GM21390 (cell line): ENCODE measurements at regions not wholly inside any gene's neighbourhood (a gene's known extent, or its start where the extent isn't known, plus 50 kb on each side); places are given as distances from the start of the nearest gene placed in this dataset.
"Not testable (repeated sequence)": the region's sequence is repeated elsewhere in the genome, so short reads cannot be mapped to it uniquely, and the experiment has no call there.

Source experiments
- ATAC-seq: cut with Tn5 transposase; IDR thresholded peaks from one replicate; pipeline ENCODE4 v1.9.1; 2021; ENCODE audit not compliant: unreplicated experiment

GRCh38 chrY:16490706-16491105, 1389.3 kb downstream of the CDY2B start:
- ATAC-seq = no peak

GRCh38 chrY:16486696-16487215, 1393.3 kb downstream of the CDY2B start:
- ATAC-seq = no peak

- no peak for ATAC-seq
These were observed 1400.0 kb downstream of the CDY2B start for GRCh38 chrY:16480031-16480430.

- no peak for ATAC-seq
These were observed 1406.0 kb downstream of the CDY2B start for GRCh38 chrY:16474053-16474452.

DNA sequence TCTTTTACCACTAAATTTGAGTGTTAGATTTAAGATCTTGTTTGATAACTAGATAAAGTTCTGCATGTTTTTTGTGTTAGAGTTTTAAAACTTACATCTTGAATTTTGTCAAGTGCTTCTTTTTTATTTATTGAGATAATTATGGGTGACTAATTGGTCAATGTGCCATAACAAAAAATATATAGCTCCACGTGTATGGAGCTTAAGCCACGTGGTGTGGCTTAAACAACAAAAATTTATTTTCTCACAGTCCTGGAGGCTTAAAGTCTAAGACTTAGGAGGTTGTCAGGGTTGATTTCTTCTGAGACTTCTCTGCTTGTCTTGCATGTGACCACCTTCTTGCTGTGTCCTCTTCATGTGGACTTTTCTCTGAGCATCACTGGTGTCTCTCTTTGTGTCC, 1425.2 kb downstream of the CDY2B start:
- ATAC-seq = no peak

GRCh38 chrY:16446152-16446551, 1433.9 kb downstream of the CDY2B start:
- no peak for ATAC-seq

GRCh38 chrY:16409206-16409923, 1470.7 kb downstream of the CDY2B start:
- not testable (repeated sequence) for ATAC-seq

- ATAC-seq = not testable (repeated sequence)
These were observed 1500.6 kb downstream of the CDY2B start for GRCh38 chrY:16379458-16379857.

GRCh38 chrY:16341592-16341991, 1538.4 kb downstream of the CDY2B start:
- ATAC-seq = not testable (repeated sequence)

- not testable (repeated sequence) for ATAC-seq
These were observed 1549.8 kb downstream of the CDY2B start for GRCh38 chrY:16330032-16330758.

- not testable (repeated sequence) for ATAC-seq
These were observed 1550.7 kb downstream of the CDY2B start for GRCh38 chrY:16329135-16329820.
